Uterus (tissue), 2 donors: ENCODE measurements at regions not wholly inside any gene's neighbourhood (a gene's known extent, or its start where the extent isn't known, plus 50 kb on each side); places are given as distances from the start of the nearest gene placed in this dataset.

Experiments
- POLR2A ChIP-seq, 2 donors: fragments of 450-650 bp; IDR thresholded peaks; one replicate each; pipeline ENCODE4 v1.6.1; 2016; ENCODE audit warnings: antibody characterized with exemption in 2 of 2, mild to moderate bottlenecking in 1 of 2, moderate library complexity in 1 of 2
- TF ChIP-seq, protein P1 (sequence below), 4 experiments: fragments of 200-600 bp in 2 of 4; fragments of 450-650 bp in 2 of 4; sonication (generic) in 2 of 4; IDR thresholded peaks; one replicate each; pipeline ENCODE4 v1.5.1; 2016 to 2019; ENCODE audit warnings: antibody characterized with exemption in 4 of 4, mild to moderate bottlenecking in 2 of 4, moderate library complexity in 1 of 4

DNA sequence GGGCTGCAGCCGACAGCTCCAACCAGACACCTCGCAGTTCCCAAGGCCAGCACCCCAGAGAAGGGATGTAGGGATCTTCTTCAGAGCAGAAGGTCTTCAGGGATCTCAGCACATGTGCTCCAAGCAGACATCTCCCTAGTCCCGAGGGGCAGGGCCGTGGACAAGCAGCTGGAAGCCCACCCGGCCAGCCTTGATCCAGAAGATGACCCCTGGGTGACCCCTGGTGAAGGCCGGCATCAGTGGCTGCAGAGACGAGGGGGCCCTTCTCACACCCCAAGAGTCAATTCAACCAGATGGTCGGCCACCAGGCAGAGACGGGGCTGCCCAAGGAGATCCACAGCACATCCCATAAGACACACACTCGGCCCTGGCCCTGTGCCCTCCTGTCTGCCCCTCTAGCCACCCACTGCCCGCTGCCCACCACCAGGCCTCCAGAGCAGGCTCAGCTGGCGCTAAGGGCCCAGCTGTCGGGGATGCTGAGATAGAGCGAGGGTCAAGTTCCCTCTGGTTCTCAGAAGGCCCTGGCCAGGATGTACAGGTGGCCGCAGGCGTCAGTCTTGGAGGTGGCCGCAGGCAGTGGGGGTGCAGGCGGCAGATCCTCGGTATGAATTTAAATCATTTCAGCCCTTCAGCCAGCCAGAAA is 168.3 kb downstream of the BRD1 start:
- no peak for TF ChIP-seq POLR2A (IDR thresholded peaks at IDR 0.05)
- TF ChIP-seq, protein P1, sequence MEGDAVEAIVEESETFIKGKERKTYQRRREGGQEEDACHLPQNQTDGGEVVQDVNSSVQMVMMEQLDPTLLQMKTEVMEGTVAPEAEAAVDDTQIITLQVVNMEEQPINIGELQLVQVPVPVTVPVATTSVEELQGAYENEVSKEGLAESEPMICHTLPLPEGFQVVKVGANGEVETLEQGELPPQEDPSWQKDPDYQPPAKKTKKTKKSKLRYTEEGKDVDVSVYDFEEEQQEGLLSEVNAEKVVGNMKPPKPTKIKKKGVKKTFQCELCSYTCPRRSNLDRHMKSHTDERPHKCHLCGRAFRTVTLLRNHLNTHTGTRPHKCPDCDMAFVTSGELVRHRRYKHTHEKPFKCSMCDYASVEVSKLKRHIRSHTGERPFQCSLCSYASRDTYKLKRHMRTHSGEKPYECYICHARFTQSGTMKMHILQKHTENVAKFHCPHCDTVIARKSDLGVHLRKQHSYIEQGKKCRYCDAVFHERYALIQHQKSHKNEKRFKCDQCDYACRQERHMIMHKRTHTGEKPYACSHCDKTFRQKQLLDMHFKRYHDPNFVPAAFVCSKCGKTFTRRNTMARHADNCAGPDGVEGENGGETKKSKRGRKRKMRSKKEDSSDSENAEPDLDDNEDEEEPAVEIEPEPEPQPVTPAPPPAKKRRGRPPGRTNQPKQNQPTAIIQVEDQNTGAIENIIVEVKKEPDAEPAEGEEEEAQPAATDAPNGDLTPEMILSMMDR (IDR thresholded peaks at IDR 0.05), result no peak
